Lung microvascular endothelial cell (primary cell): ENCODE measurements at regions not wholly inside any gene's neighbourhood (a gene's known extent, or its start where the extent isn't known, plus 50 kb on each side); places are given as distances from the start of the nearest gene placed in this dataset.

Source experiments
- DNase-seq, 2 donors: peaks; one replicate each; pipeline versions ENCODE4 v3.0.0 to v3.0.0-alpha.2; 2010; ENCODE audit warnings: low read depth in 2 of 2

DNA sequence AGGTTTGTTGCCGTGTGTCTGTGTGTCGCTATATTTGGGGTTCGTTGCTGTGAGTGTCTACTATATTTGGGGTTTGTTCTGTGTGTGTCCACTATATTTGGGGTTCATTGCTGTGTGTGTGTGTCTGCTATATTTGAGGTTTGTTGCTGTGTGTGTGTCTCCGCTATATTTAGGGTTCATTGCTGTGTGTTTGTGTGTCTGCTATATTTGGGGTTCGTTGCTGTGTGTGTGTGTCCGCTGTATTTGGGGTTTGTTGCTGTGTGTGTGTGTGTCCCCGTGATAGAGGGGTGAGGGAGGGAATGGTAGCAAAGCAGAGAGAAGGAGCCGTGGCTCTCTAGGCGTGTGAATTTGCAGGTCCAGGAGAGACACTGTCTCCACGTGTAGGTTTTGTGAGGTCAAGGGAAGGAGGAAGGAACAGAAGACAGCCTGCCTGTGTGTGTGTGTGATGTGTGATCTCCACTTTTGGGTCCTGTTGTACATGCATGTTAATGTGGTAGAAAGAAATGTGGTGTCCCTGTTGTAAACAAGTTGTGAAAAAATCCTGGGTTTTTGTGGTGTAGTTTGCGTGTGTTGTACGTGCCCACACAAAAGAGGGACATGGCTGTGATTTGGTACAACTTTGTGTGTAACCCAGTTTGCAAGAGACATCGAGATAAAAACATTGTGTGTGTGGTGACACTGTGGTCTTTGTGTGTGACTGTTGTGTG, 56.3 kb upstream of the ECE1 start:
- no peak for DNase-seq

DNA sequence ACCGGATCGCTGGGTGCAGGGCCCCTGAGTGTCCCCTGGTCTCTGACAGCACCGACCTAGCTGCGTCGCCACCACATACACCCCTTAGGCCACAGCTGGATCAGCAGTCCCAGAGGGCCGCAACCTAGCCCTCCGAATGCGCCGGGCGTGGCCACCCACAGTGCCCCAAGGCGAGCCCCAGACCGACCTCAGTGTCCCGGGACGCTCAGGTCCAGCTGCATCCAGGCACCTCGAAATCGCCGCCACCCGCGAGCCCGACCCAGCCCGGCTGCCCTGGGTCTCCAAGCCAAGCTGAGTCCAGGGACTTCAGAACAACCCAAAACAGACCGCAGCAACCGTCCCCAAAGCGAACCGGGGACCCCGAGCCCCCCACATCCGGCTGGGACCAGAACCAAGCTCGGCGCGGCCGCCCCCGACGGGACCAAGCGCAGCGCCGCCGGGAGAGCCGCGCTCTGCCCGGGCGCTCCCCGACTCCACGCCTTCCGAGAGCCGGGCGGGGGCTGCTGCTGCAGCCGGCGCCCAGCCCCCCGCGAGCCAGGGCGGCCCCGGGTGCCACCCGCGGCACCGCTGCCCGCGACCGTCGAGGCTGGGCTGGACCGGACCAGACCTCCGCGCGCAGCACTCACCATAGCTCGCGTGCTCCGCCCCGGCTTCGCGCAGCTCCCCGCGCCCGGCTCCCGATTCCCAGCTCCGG, 54.6 kb upstream of the ECE1 start:
- no peak for DNase-seq

DNA sequence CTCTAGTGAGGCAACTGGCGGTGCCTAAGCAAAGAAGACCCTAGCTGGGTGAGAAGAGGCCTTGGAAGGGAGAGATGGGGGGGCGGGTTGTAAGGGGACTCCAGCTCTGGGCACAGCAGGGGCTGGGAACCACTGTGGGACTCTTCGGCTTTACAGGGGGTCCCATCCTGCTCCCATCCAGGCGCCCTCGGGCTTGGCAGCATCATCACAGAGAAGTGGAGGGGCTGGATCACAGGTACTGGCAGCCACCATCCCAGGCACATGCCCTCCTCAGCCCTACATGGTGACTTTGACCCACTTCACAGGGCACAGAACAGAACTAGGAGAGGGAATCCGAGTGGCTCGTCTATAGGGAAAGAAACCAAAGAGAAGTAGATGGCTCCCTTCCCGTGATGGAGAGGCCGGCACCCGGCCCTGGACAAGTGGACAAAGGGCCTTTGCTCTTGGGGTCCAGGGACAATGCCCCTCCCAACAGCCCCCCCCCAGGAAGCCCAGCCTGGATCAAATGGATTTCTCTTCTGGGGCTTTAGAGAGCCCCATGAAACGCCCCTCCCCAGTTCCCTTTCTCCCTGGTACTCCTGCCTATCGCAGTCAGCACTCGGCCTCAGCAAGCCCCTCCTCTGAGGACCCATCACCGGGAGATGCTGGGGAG, 54.0 kb upstream of the ECE1 start:
- no peak for DNase-seq

DNA sequence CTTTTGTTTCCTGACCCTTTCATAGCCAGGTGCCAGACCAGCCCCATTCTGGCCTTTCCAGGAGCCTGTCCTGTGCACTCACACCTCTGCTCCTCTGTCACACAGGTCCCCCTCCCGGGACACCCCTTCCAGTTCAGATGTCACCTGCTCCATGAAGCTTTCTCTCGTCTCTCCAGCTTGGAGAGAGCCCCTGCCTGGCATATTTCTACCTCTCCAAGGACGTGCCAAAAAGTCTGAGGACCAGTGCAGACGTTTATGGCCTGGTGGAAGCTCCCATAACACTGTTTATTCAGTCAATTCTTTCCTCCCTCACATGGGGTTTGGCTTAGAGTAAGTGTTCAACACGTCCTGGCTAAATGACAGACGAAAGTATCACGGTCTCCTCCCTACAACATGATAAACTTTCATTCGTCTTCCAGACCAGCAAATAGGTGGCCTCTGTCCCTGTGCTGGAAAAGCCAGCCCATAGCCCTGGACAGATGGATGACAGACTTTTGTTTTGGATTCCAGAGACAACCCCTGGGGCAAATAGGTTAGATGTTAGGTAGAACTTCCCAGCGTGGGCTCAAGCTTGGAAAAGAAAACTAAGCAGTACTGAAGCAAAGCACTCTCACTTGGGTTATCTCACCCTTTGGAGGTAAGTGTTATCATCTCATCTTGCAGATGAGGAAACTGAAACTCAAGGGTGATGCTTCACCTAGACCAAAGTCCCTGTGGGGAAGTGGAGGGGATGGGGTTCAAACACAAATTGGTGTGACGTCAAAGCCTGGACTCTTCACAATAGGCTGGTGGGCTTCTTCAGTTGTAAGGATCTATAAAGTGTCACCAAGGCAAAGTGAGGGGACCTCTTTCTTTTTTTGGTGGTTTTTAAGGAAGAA, 52.9 kb upstream of the ECE1 start:
- peak in 1 of 2 donors; percentile 27 for DNase-seq

DNA sequence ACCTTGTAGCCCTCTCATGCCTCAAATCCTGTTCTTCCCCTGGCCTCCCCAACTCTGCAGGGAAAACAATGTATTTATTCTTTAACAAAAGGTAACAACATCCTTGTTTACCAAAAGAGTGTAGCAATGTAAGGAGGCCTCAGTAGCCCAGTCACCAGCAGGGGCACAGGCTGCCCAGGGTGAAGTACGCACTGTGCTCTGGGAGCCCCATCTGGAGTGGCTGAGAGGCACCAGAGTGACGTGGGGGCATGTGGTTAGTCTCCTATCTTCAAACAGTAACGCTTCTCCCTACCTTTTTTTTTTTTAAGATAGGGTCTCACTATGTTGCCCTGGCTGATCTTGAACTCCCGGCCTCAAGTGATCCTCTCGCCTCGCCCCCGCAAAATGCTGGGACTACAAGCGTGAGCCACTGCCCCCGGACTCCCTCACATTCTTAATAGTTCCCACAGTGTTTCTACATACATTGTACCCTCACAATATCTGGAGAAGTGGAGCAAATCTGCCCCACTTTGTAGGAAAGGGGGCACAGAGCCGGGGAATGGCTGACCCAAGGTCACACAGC, 51.3 kb upstream of the ECE1 start:
- no peak for DNase-seq

DNA sequence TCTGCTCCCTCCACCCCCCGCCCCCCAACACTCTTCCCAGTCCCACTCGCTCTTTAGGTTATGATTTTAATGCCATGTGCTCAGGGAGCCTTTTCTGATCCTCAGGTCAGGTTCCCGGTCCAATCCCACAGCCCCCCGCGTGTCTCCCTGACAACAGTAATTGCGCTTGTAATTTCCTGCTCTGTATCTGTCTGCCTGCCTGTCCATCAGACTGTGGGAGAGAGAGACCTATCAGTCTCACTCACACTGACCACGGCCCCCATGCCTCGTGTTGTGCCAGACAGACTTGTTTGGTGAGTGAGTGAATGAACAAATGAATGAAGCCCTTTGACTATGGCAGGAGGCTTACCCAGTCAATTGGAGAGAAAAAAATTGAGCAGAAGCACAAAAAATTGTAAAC, 50.8 kb upstream of the ECE1 start:
- peak in 1 of 2 donors; percentile 63 for DNase-seq

DNA sequence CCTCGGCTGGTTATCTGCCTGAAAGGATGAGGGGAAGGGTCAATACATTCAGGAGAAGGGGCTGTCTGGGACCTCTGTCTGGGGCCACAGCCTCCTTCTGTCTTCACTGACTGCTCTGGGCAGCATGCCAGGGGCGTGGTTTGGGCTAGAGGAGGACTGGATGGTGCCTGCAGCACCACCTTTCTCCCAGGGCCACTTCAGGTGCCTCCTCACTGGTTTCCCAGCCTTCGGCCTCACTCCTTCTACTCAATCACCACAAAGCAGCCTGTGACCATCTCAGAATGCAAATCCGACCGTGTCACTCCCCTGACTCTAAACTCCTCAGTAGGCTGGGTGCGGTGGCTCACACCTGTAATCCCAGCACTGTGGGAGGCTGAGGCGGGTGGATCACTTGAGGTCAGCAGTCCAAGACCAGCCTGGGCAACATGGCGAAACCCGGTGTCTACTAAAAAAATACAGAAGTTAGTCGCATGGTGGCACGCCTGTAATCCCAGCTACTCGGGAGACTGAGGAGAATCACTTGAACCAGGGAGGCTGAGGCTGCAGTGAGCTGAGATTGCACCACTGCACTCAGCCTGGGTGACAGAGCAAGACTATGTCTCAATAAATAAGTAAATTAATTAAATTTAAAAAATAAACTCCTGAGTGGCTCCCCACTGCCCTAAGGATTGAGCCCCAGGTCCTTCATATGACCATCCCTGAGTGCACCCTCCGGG, 50.1 kb upstream of the ECE1 start:
- DNase-seq = no peak
